IPS-15b (cell line): ENCODE measurements at regions not wholly inside any gene's neighbourhood (a gene's known extent, or its start where the extent isn't known, plus 50 kb on each side); places are given as distances from the start of the nearest gene placed in this dataset.

Source experiments
- H3K27me3 ChIP-seq: one replicate; pipeline ENCODE4 v1.6.1; 2013; ENCODE audit warnings: low read length; ENCODE audit not compliant: control insufficient read depth, insufficient read depth
- H3K36me3 ChIP-seq: one replicate; pipeline ENCODE4 v1.6.1; 2013; ENCODE audit warnings: low read length; ENCODE audit not compliant: control insufficient read depth, insufficient read depth
- H3K4me1 ChIP-seq: one replicate; pipeline ENCODE4 v1.6.1; 2013; ENCODE audit warnings: mild to moderate bottlenecking, low read length; ENCODE audit not compliant: control insufficient read depth, insufficient read depth
- H3K4me3 ChIP-seq: one replicate; pipeline ENCODE4 v1.5.1; 2013; ENCODE audit warnings: low read depth, low read length
- H3K9ac ChIP-seq: one replicate; pipeline ENCODE4 v1.6.1; 2013; ENCODE audit warnings: low read depth, mild to moderate bottlenecking, low read length
- H3K9me3 ChIP-seq: one replicate; pipeline ENCODE4 v1.6.1; 2013; ENCODE audit warnings: mild to moderate bottlenecking, low read length; ENCODE audit not compliant: control insufficient read depth, insufficient read depth

- Histone ChIP-seq H3K9ac (no peak overlapping the region), H3K9me3 (no peaks in the 10 kb centered on the region), H3K27me3 (no peaks in the 10 kb centered on the region), H3K4me3 (no peak overlapping the region), H3K4me1 (no peaks in the 10 kb centered on the region), H3K36me3 (no peaks in the 10 kb centered on the region)
These were observed 68.5 kb downstream of the PLEKHG1 start for GRCh38 chr6:150667977-150668716.

- H3K4me1 ChIP-seq, result no peaks in the 10 kb centered on the region
- no peaks in the 10 kb centered on the region for H3K27me3 ChIP-seq
- H3K36me3 ChIP-seq, result no peaks in the 10 kb centered on the region
- no peak overlapping the region for H3K4me3 ChIP-seq
- H3K9ac ChIP-seq, result no peak overlapping the region
- H3K9me3 ChIP-seq, result no peaks in the 10 kb centered on the region
These were observed 69.2 kb downstream of the PLEKHG1 start for GRCh38 chr6:150668900-150669302.

GRCh38 chr6:150670311-150670710 is 70.6 kb downstream of the PLEKHG1 start:
- Histone ChIP-seq H3K9ac (no peak overlapping the region), H3K36me3 (no peaks in the 10 kb centered on the region), H3K4me1 (no peaks in the 10 kb centered on the region), H3K9me3 (no peaks in the 10 kb centered on the region), H3K27me3 (no peaks in the 10 kb centered on the region), H3K4me3 (no peak overlapping the region)

GRCh38 chr6:150672800-150673199 is 73.1 kb downstream of the PLEKHG1 start:
- no peaks in the 10 kb centered on the region for H3K9me3 ChIP-seq
- no peak overlapping the region for H3K9ac ChIP-seq
- H3K27me3 ChIP-seq, result no peaks in the 10 kb centered on the region
- no peak overlapping the region for H3K4me3 ChIP-seq
- H3K4me1 ChIP-seq, result no peaks in the 10 kb centered on the region
- no peaks in the 10 kb centered on the region for H3K36me3 ChIP-seq

- Histone ChIP-seq H3K36me3 (no peaks in the 10 kb centered on the region), H3K4me1 (no peaks in the 10 kb centered on the region), H3K9ac (no peak overlapping the region), H3K9me3 (no peaks in the 10 kb centered on the region), H3K27me3 (no peaks in the 10 kb centered on the region), H3K4me3 (no peak overlapping the region)
These were observed 74.1 kb downstream of the PLEKHG1 start for GRCh38 chr6:150673720-150674346.

- no peaks in the 10 kb centered on the region for H3K4me1 ChIP-seq
These were observed 76.7 kb downstream of the PLEKHG1 start for GRCh38 chr6:150676344-150676743.

GRCh38 chr6:150676772-150677171 is 77.1 kb downstream of the PLEKHG1 start:
- Histone ChIP-seq H3K36me3 (no peaks in the 10 kb centered on the region), H3K4me1 (no peaks in the 10 kb centered on the region), H3K27me3 (no peaks in the 10 kb centered on the region), H3K9me3 (no peaks in the 10 kb centered on the region), H3K4me3 (no peak overlapping the region), H3K9ac (no peak overlapping the region)

More at GRCh38 chr6:150676344-150676743, 76.7 kb downstream of the PLEKHG1 start:
- Histone ChIP-seq H3K9me3 (no peaks in the 10 kb centered on the region), H3K36me3 (no peaks in the 10 kb centered on the region), H3K9ac (no peak overlapping the region), H3K4me3 (no peak overlapping the region), H3K27me3 (no peaks in the 10 kb centered on the region)

GRCh38 chr6:150680510-150680909 is 80.8 kb downstream of the PLEKHG1 start:
- H3K36me3 ChIP-seq, result no peaks in the 10 kb centered on the region
- H3K27me3 ChIP-seq, result no peaks in the 10 kb centered on the region
- H3K4me3 ChIP-seq, result no peak overlapping the region
- no peak overlapping the region for H3K9ac ChIP-seq
- no peaks in the 10 kb centered on the region for H3K9me3 ChIP-seq
- no peaks in the 10 kb centered on the region for H3K4me1 ChIP-seq

- Histone ChIP-seq H3K4me3 (no peak overlapping the region), H3K36me3 (no peaks in the 10 kb centered on the region), H3K4me1 (no peaks in the 10 kb centered on the region), H3K27me3 (no peaks in the 10 kb centered on the region), H3K9me3 (no peaks in the 10 kb centered on the region), H3K9ac (no peak overlapping the region)
These were observed 82.1 kb downstream of the PLEKHG1 start for GRCh38 chr6:150681578-150682395.

GRCh38 chr6:150683320-150683719 is 83.6 kb downstream of the PLEKHG1 start:
- Histone ChIP-seq H3K36me3 (no peaks in the 10 kb centered on the region), H3K9ac (no peak overlapping the region)

GRCh38 chr6:150684161-150684560 is 84.5 kb downstream of the PLEKHG1 start:
- Histone ChIP-seq H3K4me1 (no peaks in the 10 kb centered on the region), H3K9me3 (no peaks in the 10 kb centered on the region), H3K36me3 (no peaks in the 10 kb centered on the region), H3K27me3 (no peaks in the 10 kb centered on the region), H3K4me3 (no peak overlapping the region), H3K9ac (no peak overlapping the region)

More at GRCh38 chr6:150683320-150683719, 83.6 kb downstream of the PLEKHG1 start:
- H3K9me3 ChIP-seq, result no peaks in the 10 kb centered on the region
- H3K4me1 ChIP-seq, result no peaks in the 10 kb centered on the region
- H3K4me3 ChIP-seq, result no peak overlapping the region
- no peaks in the 10 kb centered on the region for H3K27me3 ChIP-seq
